K562 (cell line): ENCODE measurements at regions not wholly inside any gene's neighbourhood (a gene's known extent, or its start where the extent isn't known, plus 50 kb on each side); places are given as distances from the start of the nearest gene placed in this dataset.

ENCODE experiments used
- ATAC-seq: fragments of 200-7000 bp; cut with Tn5 transposase; 3 replicates; pipeline ENCODE4 v1.9.1; 2020; ENCODE audit warnings: moderate library complexity
- BruUV-seq: library from RNA; stranded (reverse); fragments of 400-500 nt; replicated peaks from 2 replicates; lab custom pipeline; 2021; lab: Mats Ljungman, UMichigan
- CTCF ChIA-PET: fragments of 300-600 bp; formaldehyde crosslinking; extraction: SDS; loops from one replicate; lab custom pipeline; 2021; ENCODE audit warnings: low intra/inter-chr PET ratio; lab: Yijun Ruan, JAX
- POLR2A ChIA-PET: fragments of 300-600, 350-650 bp; sonication (Branson Sonifier 250); formaldehyde crosslinking; extraction: SDS; loops from one replicate; lab custom pipeline; 2021; ENCODE audit warnings: antibody characterized with exemption, inconsistent platforms; lab: Yijun Ruan, JAX
- DNase-seq, 4 experiments: peaks; one replicate each; pipeline versions ENCODE4 v3.0.0 to v3.0.0-alpha.2; 2011 to 2018; ENCODE audit warnings: low spot score in 3 of 4, mixed read lengths in 3 of 4; ENCODE audit errors: extremely low read depth in 1 of 4
- FAIRE-seq: peaks from 2 replicates; lab custom pipeline; 2011; peaks lifted over from hg19 to GRCh38; lab: Jason Lieb, UNC
- H2AFZ ChIP-seq: 2 replicates; pipeline ENCODE4 v1.6.0; 2011; ENCODE audit warnings: low read depth, low read length, control low read depth, inconsistent platforms
- H3K27ac ChIP-seq: fragments of 200-600 bp; 3 replicates; pipeline ENCODE4 v1.8.0; 2011; ENCODE audit warnings: low read depth, mild to moderate bottlenecking, control low read depth, inconsistent platforms, low read length, moderate library complexity, mixed read lengths; ENCODE audit errors: extremely low read depth
- H3K27me3 ChIP-seq, 2 experiments: fragments of 300-600 bp in 1 of 2; 2 replicates in 1 of 2; 3 replicates in 1 of 2; pipeline versions ENCODE4 v1.6.0 to v1.8.0; 2011; ENCODE audit warnings: inconsistent platforms in 2 of 2, low read length in 2 of 2, mild to moderate bottlenecking in 1 of 2, mixed read lengths in 1 of 2, moderate library complexity in 1 of 2; ENCODE audit not compliant: control insufficient read depth in 2 of 2, insufficient read depth in 2 of 2
- H3K36me3 ChIP-seq: fragments of 300-600 bp; 3 replicates; pipeline ENCODE4 v1.8.0; 2011; ENCODE audit warnings: mild to moderate bottlenecking, low read length, inconsistent platforms; ENCODE audit not compliant: control insufficient read depth, insufficient read depth
- H3K4me1 ChIP-seq, 2 experiments: fragments of 200-600 bp in 1 of 2; replicated peaks in 1 of 2; 2 replicates in 1 of 2; 3 replicates in 1 of 2; pipeline versions ENCODE4 v1.5.1 to v1.8.0; 2011; ENCODE audit warnings: inconsistent platforms in 2 of 2, low read length in 2 of 2, mild to moderate bottlenecking in 1 of 2, mixed read lengths in 1 of 2, moderate library complexity in 1 of 2; ENCODE audit not compliant: control insufficient read depth in 2 of 2, insufficient read depth in 2 of 2
- H3K4me2 ChIP-seq: 2 replicates; pipeline ENCODE4 v1.6.1; 2011; ENCODE audit warnings: low read length, control low read depth, inconsistent platforms, mixed read lengths; ENCODE audit not compliant: insufficient read depth
- H3K4me3 ChIP-seq: fragments of 200-600 bp; sonication (generic), shearing (Covaris generic); 2 replicates; pipeline ENCODE4 v1.5.1; 2016; ENCODE audit warnings: control low read depth, inconsistent platforms
- H3K79me2 ChIP-seq: fragments of 200-600 bp; 3 replicates; pipeline ENCODE4 v1.8.0; 2011; ENCODE audit warnings: low read length, inconsistent platforms; ENCODE audit not compliant: control insufficient read depth, insufficient read depth
- H3K9ac ChIP-seq, 2 experiments: 2 replicates each; pipeline versions ENCODE4 v1.6.0 to v1.6.1; 2011; ENCODE audit warnings: low read depth in 2 of 2, low read length in 2 of 2, control low read depth in 1 of 2, inconsistent platforms in 1 of 2, mild to moderate bottlenecking in 1 of 2, mixed read lengths in 1 of 2; ENCODE audit not compliant: insufficient read depth in 1 of 2
- H3K9me1 ChIP-seq: one replicate; pipeline ENCODE4 v1.6.0; 2011; ENCODE audit warnings: inconsistent platforms, mild to moderate bottlenecking, low read length, moderate library complexity; ENCODE audit not compliant: control insufficient read depth, insufficient read depth
- H3K9me3 ChIP-seq: replicated peaks from 2 replicates; pipeline ENCODE4 v1.5.1; 2011; ENCODE audit warnings: low read depth, low read length, inconsistent platforms; ENCODE audit not compliant: control insufficient read depth, insufficient read depth
- H4K20me1 ChIP-seq: replicated peaks from 2 replicates; pipeline ENCODE4 v1.6.1; 2011; ENCODE audit warnings: low read length, inconsistent platforms, mixed read lengths; ENCODE audit not compliant: control insufficient read depth, insufficient read depth
- CEBPB ChIP-seq: fragments of 450-650 bp; IDR thresholded peaks from 2 replicates; pipeline ENCODE4 v1.6.1; 2016; ENCODE audit warnings: missing genetic modification characterization, missing compliant biosample characterization
- GTF2F1 ChIP-seq: IDR thresholded peaks from 2 replicates; pipeline ENCODE4 v1.6.1; 2011; ENCODE audit warnings: low read depth, low read length, improper control_type of control experiment
- HIVEP1 ChIP-seq: fragments of 250-450 bp; sonication (Bioruptor Pico); IDR thresholded peaks from 2 replicates; pipeline ENCODE4 v1.4.0; 2020; ENCODE audit warnings: mild to moderate bottlenecking
- KAT2B ChIP-seq: IDR thresholded peaks from one replicate; pipeline ENCODE4 v1.6.1; 2012; ENCODE audit warnings: low read depth, mild to moderate bottlenecking, control low read depth, inconsistent platforms, low read length, moderate library complexity
- NR2C1 ChIP-seq, 2 experiments: fragments of 450-650 bp; IDR thresholded peaks; 2 replicates each; pipeline ENCODE4 v1.6.1; 2017; ENCODE audit warnings: mild to moderate bottlenecking in 2 of 2, antibody characterized with exemption in 1 of 2, inconsistent platforms in 1 of 2, missing compliant biosample characterization in 1 of 2, missing genetic modification characterization in 1 of 2
- NR3C1 ChIP-seq: sonication (generic); formaldehyde crosslinking; IDR thresholded peaks from 2 replicates; pipeline ENCODE4 v1.8.1; 2022; ENCODE audit warnings: missing genetic modification reagents
- SAP30 ChIP-seq: fragments of 200-600 bp; sonication (generic); IDR thresholded peaks from 2 replicates; pipeline ENCODE4 v1.6.1; 2012; ENCODE audit warnings: borderline replicate concordance, low read depth, mild to moderate bottlenecking, moderate library complexity, low read length, control low read depth, inconsistent platforms; ENCODE audit not compliant: insufficient read depth, poor library complexity, severe bottlenecking
- SMAD4 ChIP-seq: fragments of 250-450 bp; sonication (Bioruptor Pico); conservative IDR thresholded peaks from 2 replicates; pipeline ENCODE4 v1.8.0; 2021; ENCODE audit warnings: inconsistent platforms, mild to moderate bottlenecking, moderate library complexity
- TCFL5 ChIP-seq: fragments of 250-450 bp; sonication (Bioruptor Pico); conservative IDR thresholded peaks from 2 replicates; pipeline ENCODE4 v1.6.1; 2021; ENCODE audit warnings: mild to moderate bottlenecking, moderate library complexity, matching md5 sums
- ZBTB9 ChIP-seq: fragments of 450-650 bp; formaldehyde crosslinking; IDR thresholded peaks from 2 replicates; pipeline ENCODE4 v1.4.0; 2020; ENCODE audit warnings: mild to moderate bottlenecking, moderate library complexity
- in situ Hi-C: fragments of 300-500 bp; cut with MboI; formaldehyde crosslinking; loops from 4 replicates; pipeline ENCODE4 v1.15.0; 2018; ENCODE audit warnings: inconsistent platforms, mixed read lengths
- intact Hi-C: fragments of 100-400 bp; cut with micrococcal nuclease; formaldehyde crosslinking; loops from 2 replicates; pipeline ENCODE4 v1.14.2; 2022
- TF ChIP-seq, protein P1 (sequence below): fragments of 250-450 bp; sonication (Bioruptor Pico); IDR thresholded peaks from 2 replicates; pipeline ENCODE4 v1.5.0; 2022; ENCODE audit warnings: mild to moderate bottlenecking

DNA sequence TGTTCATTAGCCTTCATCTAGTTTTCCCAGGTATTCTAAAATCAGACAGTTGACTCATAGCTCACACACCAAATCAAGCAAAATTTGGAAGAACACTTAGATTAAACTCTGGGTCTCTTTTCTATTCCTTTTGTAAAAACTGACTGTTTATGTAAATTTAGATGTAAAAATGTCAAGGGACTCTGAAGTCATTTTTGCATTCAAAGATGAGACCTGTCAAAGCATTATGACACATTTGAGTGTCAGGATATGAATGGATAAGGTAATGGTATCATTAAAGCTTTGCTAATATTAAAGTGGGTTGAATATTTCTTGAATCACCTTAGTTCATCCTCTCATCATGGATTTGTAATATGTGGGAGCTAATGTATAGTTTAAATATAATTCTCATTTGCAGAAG lies 348.1 kb upstream of the NRXN1 start:
- H3K4me1 ChIP-seq = no peaks in the 10 kb centered on the region
- FAIRE-seq = no peak
- H2AFZ ChIP-seq = no peak overlapping the region
- no peak overlapping the region for H3K27ac ChIP-seq
- H3K4me3 ChIP-seq = no peak overlapping the region
- POLR2A ChIA-PET = no interaction called here
- no peak overlapping the region for H3K9ac ChIP-seq
- H3K27me3 ChIP-seq = no peaks in the 10 kb centered on the region
- no peak for ATAC-seq
- TF ChIP-seq TCFL5 (CRISPR knock-in tag) (no peak), GTF2F1 (no peak), NR2C1 (IDR thresholded peaks at IDR 0.05) (no peak), NR2C1 (tag; IDR thresholded peaks at IDR 0.05) (no peak), NR3C1 (no peak), SMAD4 (no peak), KAT2B (no peak), ZBTB9 (CRISPR knock-in tag) (no peak), CEBPB (no peak), SAP30 (no peak), HIVEP1 (CRISPR knock-in tag) (no peak)
- TF ChIP-seq, protein P1, sequence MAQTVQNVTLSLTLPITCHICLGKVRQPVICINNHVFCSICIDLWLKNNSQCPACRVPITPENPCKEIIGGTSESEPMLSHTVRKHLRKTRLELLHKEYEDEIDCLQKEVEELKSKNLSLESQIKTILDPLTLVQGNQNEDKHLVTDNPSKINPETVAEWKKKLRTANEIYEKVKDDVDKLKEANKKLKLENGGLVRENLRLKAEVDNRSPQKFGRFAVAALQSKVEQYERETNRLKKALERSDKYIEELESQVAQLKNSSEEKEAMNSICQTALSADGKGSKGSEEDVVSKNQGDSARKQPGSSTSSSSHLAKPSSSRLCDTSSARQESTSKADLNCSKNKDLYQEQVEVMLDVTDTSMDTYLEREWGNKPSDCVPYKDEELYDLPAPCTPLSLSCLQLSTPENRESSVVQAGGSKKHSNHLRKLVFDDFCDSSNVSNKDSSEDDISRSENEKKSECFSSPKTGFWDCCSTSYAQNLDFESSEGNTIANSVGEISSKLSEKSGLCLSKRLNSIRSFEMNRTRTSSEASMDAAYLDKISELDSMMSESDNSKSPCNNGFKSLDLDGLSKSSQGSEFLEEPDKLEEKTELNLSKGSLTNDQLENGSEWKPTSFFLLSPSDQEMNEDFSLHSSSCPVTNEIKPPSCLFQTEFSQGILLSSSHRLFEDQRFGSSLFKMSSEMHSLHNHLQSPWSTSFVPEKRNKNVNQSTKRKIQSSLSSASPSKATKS (CRISPR knock-in tag) = no peak
- BruUV-seq = no TSS peak
- H3K36me3 ChIP-seq = no peaks in the 10 kb centered on the region
- no peaks in the 10 kb centered on the region for H4K20me1 ChIP-seq
- H3K4me2 ChIP-seq = no peak overlapping the region
- no peaks in the 10 kb centered on the region for H3K79me2 ChIP-seq
- in situ Hi-C loops (no loop called here), intact Hi-C loops (no loop called here)
- H3K9me1 ChIP-seq = no peaks in the 10 kb centered on the region
- CTCF ChIA-PET = no interaction called here
- no peaks in the 10 kb centered on the region for H3K9me3 ChIP-seq
- DNase-seq = no peak
